ENCODE measurements at regions not wholly inside any gene's neighbourhood (a gene's known extent, or its start where the extent isn't known, plus 50 kb on each side); places are given as distances from the start of the nearest gene placed in this dataset.
A peak's percentile ranks its signal among the peaks of the same experiment; 100 is the strongest.
"Not testable (repeated sequence)": the region's sequence is repeated elsewhere in the genome, so short reads cannot be mapped to it uniquely, and the experiment has no call there.

DNA sequence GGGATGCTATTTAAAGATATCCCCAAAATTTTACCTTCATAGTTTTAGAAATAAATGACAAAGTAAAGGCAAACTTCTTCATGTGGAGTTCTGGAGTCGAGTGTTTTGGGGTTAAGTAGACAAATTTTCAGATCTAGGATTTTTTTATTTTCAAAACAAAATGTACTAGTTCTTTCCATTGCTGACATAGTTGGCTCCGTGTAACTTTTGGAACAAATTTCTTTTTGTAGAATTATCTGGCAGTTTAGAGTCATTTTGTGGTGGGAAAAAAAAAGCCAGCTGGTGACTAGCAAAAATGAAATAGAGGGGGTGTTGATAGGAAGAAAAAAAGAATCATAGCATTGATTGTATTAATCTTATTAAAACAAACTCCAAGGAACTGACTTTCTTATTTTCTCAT lies 131.6 kb upstream of the TCF21 start:
- DNase-seq: peak; percentile 70

DNA sequence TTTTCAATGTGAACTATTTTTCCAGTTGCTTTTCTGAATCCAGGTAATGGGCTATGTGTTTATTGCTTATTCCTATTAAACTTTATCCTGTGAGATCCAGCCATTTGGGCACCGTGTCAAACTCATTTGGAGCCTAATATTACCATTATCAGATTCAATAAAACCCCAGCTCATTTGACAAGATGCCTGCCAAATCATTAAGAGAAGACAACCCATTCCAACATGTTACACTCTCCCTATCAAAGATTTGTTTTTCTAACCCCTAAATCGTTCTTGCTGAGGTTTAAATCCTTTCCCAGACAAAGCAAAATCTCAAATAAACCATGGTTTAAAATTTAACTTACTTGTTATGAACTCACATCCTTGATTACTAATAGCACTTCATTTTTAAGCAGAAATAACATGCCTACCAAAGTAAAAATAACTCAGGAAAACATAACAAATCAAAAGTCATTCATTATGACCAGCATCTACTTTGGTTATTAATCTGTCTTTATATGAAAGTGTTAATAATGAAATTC lies 130.0 kb upstream of the TCF21 start:
- no peak for DNase-seq

- no peak for DNase-seq
These were observed 129.4 kb upstream of the TCF21 start for GRCh38 chr6:133759524-133759923.

DNA sequence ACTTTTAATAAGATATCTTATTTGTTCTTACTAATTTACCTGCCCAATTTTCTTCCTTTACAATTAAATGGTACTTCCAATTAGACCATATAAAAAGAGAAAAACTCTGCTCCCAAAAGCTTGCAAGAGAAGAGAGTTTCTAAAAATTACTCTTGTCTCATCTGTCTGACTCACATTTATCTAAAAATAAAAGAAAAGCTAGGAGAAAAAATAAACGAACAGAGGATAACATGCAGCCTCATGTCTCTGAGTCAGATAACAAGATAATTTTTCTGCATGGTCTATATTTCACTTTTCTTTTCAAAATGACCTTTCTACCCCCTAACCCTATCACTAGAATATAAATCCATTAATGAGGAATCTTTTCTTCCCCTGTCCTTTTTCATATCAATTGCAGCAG lies 127.2 kb upstream of the TCF21 start:
- no peak for DNase-seq

- DNase-seq: no peak
These were observed 124.7 kb upstream of the TCF21 start for GRCh38 chr6:133764008-133764753.

DNA sequence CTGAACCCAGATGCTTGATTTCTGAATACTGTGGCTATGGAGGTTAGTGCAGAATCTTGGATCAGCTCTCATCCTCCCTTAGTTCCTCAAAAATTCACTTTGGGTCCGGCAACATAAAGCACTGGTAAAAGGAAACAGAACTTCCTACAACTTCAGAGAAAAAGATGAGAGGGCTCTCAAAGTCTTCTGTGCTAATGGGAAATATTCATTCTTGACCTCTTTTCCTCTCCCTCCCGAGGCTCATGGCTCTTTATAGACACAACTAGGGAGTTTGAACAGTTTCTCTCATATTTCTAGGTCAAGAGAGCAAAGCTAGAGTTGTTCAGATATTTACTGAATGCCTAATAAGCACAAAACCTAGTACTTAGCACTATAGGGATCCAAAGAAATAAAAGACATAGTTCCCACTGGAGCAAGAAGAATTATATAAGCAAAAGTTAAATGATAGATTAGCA lies 124.1 kb upstream of the TCF21 start:
- DNase-seq: no peak

DNA sequence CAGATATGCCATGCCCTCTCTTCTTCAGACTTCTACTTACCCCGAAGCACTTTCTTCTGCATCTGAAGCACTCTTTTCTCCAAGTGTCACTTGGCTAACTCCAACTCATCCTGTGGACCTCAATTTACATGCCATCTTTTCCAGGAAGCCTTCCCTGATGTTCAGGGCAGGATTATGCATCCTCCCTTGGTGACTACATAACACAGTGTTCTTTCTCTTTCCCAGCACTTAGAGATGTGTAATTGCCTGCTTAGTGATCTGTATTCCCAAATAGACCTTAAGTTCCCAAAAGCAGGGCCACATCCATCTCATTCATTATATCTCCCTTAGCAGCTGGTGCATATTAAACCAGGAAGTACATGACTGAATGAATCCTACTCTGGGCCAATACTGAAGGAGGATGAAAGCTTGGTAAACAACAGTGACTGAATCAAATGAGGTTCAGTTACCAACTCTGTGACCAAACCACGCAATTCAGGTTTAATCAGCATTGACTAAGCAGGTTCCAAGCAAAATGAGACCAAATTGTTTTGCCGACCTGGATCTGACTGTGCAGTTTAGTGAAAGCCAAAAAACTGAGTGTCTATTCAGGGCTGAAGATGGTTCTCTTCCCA lies 121.4 kb upstream of the TCF21 start:
- DNase-seq: no peak

GRCh38 chr6:133768656-133769295 lies 120.1 kb upstream of the TCF21 start:
- DNase-seq: no peak

DNA sequence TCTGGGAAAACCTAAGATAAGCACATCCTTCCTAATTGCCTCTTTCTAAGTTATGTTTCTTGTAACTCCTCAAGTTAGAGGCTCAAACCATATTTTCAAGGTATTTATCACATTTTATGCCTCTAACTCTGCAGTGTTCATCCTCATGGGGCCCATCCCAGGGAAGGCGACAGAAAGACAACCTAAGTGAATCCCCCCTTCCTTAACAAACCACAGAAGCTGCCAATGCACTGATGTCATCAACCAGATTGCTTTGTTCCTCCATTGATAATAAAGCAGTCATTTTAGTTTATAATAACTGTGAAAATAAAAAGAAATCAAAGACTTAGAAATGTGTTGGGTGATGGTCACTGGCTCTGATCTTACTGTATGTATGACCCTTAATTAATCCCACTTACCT lies 119.5 kb upstream of the TCF21 start:
- no peak for DNase-seq

GRCh38 chr6:133772567-133772966 lies 116.3 kb upstream of the TCF21 start:
- no peak for DNase-seq

GRCh38 chr6:133773776-133774175 lies 115.1 kb upstream of the TCF21 start:
- DNase-seq: no peak

DNA sequence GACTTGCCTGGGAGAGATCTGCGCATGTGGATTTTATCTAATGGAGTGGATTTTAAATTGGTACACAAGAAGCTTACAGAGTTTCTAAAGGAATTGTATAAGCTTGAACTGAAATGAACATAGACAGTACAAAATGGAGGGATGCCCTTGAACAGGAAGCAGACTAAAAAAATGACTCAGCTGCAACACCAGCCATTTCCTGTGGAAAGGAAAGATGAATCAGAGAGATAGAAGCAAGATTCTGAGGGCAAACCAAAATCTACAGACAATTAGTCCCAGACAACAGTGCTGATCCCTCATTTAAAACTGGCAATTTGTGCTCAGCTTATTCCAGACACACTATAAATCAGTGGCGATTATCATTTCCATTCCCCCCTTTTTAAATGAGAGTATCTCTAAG lies 114.6 kb upstream of the TCF21 start:
- no peak for DNase-seq

DNA sequence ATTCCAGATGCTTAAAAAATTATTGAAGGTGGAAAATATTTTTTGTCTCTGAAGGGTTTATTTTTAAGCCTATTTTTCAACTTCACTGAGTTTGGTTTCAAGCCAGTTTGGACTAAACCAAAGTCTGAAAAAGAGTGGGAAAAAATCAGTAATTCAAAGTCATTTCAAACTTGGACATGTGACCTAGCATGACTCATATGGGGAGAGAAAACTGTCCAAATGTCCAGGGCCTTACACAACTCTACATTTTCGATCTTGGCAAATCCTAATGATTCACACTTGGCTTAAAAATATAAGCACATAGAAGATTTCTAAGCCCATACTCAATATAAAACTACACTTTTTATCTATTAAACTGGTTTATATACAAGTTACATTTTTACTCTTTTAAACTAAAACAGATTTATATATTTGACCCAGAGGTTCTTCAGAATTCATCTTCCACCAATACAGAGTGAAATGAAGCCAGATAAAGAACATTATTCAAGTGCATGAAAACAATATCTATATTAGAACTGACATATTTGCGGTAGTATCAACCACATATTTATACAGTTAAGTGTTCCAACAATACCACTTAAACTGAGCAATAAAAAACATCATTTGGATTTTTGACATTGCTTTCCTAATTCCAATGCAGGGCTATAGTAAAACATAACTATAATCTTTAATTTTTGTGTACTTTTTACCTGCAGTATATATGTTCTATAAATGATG lies 110.3 kb upstream of the TCF21 start:
- DNase-seq: peak; percentile 85

DNA sequence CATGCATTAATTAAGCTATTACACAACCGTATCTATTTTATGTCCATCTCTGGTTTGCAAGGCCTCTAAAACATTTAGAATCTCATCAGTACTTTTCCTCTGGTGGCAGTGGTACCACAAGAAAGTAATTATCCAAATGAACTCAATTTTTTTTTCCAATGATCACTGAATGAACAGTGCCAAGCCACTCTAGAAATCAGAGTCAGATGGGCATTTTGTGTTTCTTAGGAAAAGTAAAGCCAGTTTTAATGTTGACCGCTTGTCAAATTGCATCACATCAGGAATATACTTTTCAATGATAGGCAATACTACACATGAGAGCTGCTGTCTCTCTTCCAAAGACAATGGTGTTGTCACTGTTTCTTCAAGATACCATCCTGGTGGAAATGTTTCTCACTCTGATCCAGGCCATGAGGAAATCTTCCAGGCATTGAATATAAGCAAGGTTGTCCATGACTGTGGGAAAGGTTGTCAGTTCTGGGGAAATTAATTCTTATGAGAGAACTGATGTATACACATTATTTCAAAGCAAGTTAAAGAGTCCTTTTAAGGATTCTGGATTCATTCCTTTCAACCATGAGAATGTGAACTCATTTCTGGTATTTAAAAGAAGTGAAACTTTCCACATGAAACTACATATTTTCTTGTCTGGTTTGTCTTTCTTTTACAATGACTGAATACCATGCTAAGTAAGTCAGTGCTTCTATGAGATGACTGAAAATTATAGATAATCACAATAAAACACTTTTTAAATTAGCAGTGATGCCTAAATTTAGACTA lies 108.8 kb upstream of the TCF21 start:
- no peak for DNase-seq

DNA sequence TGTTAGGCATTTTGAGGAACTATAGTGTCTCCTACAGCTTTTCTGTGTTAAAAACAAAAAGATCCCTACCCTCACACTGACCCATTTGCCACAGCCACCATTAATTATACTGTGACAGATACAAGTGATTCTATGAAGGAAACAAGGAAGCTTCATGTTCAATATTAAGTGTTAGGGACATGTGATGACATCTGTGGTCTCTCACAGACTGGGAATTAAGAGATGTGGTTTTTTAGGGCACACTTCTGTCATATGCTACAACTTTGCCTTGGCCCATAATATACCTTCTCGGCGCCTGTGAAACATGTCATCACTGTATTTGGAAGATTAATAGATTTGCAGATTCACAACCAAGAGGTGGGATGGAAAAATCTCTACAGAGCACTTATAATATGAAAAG lies 102.9 kb upstream of the TCF21 start:
- no peak for DNase-seq

GRCh38 chr6:133787122-133787521 lies 101.8 kb upstream of the TCF21 start:
- DNase-seq: no peak

DNA sequence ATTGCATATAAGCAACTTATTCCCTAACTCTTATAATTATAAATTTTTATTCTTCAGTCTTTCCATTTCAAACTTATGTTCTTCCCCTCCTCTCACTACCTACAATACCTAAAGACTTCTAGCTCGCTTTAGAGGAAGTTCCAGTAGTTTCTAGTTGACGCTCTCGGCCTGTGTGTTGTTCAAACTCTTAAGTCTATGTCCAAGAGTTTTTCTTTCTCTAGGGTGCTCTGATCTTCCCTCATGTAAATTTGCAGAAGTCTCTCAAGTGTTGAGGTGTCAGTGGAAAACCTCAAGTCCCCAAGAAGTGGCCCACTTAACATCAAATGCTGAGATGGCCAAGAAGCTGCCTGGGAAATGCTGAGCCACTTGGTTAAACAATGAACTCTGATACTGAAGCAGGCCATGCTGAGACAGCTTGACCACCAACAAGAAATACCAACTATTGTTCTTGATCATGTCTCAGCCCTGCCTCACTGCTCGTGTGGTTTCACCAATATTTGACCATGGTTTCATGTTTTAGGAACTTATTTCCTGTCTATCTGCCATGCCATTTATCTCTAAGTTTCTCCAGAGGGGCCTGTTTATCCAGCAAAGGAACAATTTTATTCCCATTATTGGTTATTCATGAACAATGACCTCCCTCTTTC lies 100.9 kb upstream of the TCF21 start:
- no peak for DNase-seq

- DNase-seq: no peak
These were observed 100.4 kb upstream of the TCF21 start for GRCh38 chr6:133788556-133788955.

DNA sequence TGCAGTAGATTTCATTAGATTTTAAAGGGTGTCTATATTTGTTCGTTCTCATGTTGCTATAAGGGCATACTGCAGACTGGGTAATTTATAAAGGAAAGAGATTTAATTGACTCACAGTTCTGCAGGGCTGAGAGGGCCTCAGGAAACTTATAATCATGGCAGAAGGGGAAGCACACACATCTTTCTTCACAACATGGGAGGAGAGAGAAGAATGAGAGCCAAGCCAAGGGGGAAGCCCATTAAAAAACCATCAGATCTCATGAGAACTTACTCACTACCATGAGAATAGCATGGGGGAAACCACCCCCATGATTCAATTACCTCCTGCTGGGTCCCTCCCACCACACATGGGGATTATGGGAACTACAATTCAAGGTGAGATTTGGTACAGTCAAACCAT lies 99.5 kb upstream of the TCF21 start:
- DNase-seq: not testable (repeated sequence)

- DNase-seq: not testable (repeated sequence)
These were observed 98.2 kb upstream of the TCF21 start for GRCh38 chr6:133790756-133791155.

GRCh38 chr6:133795051-133795450 lies 93.9 kb upstream of the TCF21 start:
- DNase-seq: not testable (repeated sequence)

DNA sequence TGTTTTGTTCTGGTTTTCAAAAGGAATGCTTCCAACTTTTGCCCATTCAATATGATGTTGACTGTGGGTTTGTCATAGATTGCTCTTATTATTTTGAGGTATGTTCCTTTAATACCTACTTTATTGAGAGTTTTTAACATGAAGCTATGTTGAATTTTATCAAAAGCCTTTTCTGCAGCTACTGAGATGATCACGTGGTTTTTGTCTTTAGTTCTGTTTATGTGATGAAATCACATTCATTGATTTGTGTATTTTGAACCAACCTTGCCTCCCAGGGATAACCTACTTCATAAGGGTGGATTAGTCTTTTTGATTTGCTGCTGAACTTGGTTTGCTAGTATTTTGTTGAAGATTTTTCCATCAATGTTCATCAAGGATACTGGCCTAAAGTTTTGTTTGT lies 92.7 kb upstream of the TCF21 start:
- DNase-seq: no peak
